AG04449 (cell line): ENCODE measurements at regions not wholly inside any gene's neighbourhood (a gene's known extent, or its start where the extent isn't known, plus 50 kb on each side); places are given as distances from the start of the nearest gene placed in this dataset.

Experiments used
- CTCF ChIA-PET: fragments of 350-600 bp; formaldehyde crosslinking; extraction: SDS; loops from one replicate; lab custom pipeline; 2021; ENCODE audit warnings: antibody characterized with exemption; lab: Yijun Ruan, JAX
- POLR2A ChIA-PET: fragments of 400-600, 350-600 bp; formaldehyde crosslinking; extraction: SDS; loops from one replicate; lab custom pipeline; 2020; ENCODE audit warnings: antibody characterized with exemption, inconsistent platforms; lab: Yijun Ruan, JAX
- DNase-seq: peaks from one replicate; pipeline ENCODE4 v3.0.0-alpha.2; 2010; ENCODE audit warnings: low read depth, low spot score
- H3K4me3 ChIP-seq: 2 replicates; pipeline ENCODE4 v1.5.1; 2011; ENCODE audit warnings: low read depth, mild to moderate bottlenecking, control low read depth, low read length
- CTCF ChIP-seq: IDR thresholded peaks from one replicate; pipeline ENCODE4 v1.5.1; 2011; ENCODE audit warnings: mild to moderate bottlenecking, moderate library complexity, low read length, control low read depth, inconsistent platforms; ENCODE audit not compliant: insufficient read depth; ENCODE audit errors: missing control alignments

DNA sequence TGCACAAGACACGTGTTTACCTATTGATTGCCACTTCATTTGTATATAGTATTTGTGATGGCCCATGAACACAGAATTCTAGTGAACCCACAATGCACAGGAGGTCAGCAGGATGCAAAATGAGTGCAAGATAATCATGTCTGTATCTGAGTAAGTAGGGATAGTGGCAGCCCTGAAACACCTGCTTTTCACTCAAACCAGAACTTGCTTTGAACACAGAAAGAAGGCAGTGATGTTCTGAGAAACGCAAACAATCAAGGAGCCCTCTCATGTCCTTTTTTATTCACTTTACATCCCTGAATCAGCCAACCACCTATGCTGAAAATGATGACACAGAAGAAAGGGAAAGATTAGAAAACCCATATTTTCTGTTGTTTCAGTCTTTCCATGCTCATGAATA lies 170.4 kb upstream of the AVPR1A start:
- CTCF ChIA-PET: no interaction called here
- POLR2A ChIA-PET: no interaction called here
- DNase-seq: no peak
- no peak overlapping the region for H3K4me3 ChIP-seq
- no peak for TF ChIP-seq CTCF

GRCh38 chr12:63319936-63320633 lies 169.1 kb upstream of the AVPR1A start:
- no peak overlapping the region for H3K4me3 ChIP-seq
- CTCF ChIA-PET: no interaction called here
- DNase-seq: no peak
- TF ChIP-seq CTCF: no peak
- POLR2A ChIA-PET: no interaction called here

- POLR2A ChIA-PET: no interaction called here
- no peak for TF ChIP-seq CTCF
- no peak for DNase-seq
- CTCF ChIA-PET: no interaction called here
- no peak overlapping the region for H3K4me3 ChIP-seq
Measured at GRCh38 chr12:63319386-63319785, 168.4 kb upstream of the AVPR1A start.

DNA sequence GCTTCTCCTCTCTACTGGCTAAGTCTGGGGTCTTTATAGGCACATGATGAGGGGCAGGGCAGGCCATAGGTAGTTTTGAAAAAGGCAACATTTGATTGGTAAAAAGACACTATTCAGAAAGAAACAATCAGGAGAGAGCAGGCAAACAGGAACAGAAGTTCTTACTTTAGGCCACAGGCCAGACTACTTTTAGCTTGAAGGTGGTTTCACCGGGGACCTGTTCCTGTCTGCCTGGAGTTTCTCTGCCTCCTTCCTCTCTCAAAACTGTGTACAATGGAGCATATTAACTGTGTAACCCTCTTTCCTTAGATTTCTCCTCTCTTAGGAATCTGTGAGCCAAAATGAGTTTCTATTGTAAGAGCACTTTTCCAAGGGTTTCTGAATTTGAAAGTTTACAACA lies 167.9 kb upstream of the AVPR1A start:
- DNase-seq: no peak
- ChIA-PET POLR2A (no interaction called here), CTCF (no interaction called here)
- TF ChIP-seq CTCF: no peak
- no peak overlapping the region for H3K4me3 ChIP-seq

DNA sequence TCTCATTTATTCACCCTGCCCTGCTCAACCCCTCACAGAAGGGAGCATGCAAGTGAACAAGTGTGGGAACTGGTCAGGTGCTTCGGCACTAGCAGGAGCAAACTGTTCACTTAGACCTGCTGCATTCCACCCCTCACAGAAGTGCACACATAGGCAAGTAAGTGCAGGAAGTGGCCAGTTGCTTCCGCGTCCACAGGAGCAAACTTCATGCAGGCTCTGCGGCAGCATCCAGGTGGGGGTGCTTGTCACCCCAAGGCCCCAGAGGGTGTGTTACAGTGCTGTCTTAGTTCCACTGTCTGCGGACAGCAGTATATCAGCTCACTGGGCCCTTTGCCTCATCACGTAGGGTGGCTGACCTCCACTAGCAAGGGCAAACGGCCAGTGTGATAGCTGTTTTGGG lies 167.3 kb upstream of the AVPR1A start:
- H3K4me3 ChIP-seq: no peak overlapping the region
- ChIA-PET CTCF (no interaction called here), POLR2A (no interaction called here)
- DNase-seq: no peak
- TF ChIP-seq CTCF: no peak

- no peak overlapping the region for H3K4me3 ChIP-seq
- POLR2A ChIA-PET: no interaction called here
- CTCF ChIA-PET: no interaction called here
- no peak for TF ChIP-seq CTCF
- no peak for DNase-seq
Measured at GRCh38 chr12:63317880-63318279, 166.9 kb upstream of the AVPR1A start.
